ENCODE measurements at regions not wholly inside any gene's neighbourhood (a gene's known extent, or its start where the extent isn't known, plus 50 kb on each side); places are given as distances from the start of the nearest gene placed in this dataset.
"Not testable (repeated sequence)": the region's sequence is repeated elsewhere in the genome, so short reads cannot be mapped to it uniquely, and the experiment has no call there.

GRCh38 chr16:21361612-21362227, 83.6 kb upstream of the CRYM start:
- no CpG with 5 or more reads among the region's 9 CpGs for WGBS (ENCODE audit: insufficient coverage, low lambda C conversion rate)
- H3K9me3 ChIP-seq (ENCODE audit: control insufficient read depth, low read depth, low read length); H3K36me3 ChIP-seq (ENCODE audit: control insufficient read depth, insufficient read depth, low read length); H3K4me3 ChIP-seq (ENCODE audit: low read length); DNase-seq; H3K4me1 ChIP-seq (ENCODE audit: control insufficient read depth, insufficient read depth, low read length); H3K27ac ChIP-seq (ENCODE audit: low read length); H3K27me3 ChIP-seq (ENCODE audit: control insufficient read depth, insufficient read depth, low read length): not testable (repeated sequence)

DNA sequence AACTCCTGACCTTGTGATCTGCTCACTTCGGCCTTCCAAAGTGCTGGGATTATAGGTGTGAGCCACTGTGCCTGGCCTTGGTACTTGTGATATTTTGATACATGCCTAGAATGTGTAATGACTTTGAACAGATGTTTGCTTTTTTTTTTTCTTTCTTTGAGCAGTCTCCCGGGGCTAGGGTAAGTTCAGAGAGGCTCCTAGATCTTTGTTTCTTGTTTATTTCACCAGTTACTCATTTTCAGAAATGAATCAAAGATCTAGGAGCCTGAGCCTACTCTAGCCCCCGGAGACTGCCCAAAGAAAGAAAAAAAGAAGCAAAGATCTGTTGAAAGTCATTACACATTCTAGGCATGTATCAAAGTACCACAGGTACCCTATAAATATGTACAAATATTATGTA, 83.0 kb upstream of the CRYM start:
- not testable (repeated sequence) for H3K27me3 ChIP-seq (ENCODE audit: control insufficient read depth, insufficient read depth, low read length); H3K4me3 ChIP-seq (ENCODE audit: low read length); H3K9me3 ChIP-seq (ENCODE audit: control insufficient read depth, low read depth, low read length); H3K27ac ChIP-seq (ENCODE audit: low read length); DNase-seq; H3K4me1 ChIP-seq (ENCODE audit: control insufficient read depth, insufficient read depth, low read length); H3K36me3 ChIP-seq (ENCODE audit: control insufficient read depth, insufficient read depth, low read length)
- no CpG with 5 or more reads among the region's 3 CpGs for WGBS (ENCODE audit: insufficient coverage, low lambda C conversion rate)

DNA sequence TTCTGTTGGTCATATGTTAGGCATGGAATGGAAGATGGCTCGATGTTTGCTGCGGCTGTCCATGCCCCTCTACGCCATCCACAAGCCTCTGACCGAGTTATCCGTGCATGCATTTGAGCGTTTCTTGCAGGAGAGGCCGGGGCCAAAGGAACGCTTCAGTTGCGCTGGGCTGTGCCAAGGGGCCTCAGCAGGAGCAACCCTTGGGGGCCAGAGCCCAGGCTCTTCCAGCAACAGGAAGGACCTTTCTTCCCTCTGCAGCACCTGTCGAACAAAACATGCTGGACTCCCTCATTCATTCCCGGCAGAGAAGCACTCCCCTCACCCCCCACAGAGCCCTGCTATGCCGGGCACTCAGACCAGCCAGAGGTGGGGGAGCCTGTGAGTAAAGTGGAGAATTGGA, 81.4 kb upstream of the CRYM start:
- H3K36me3 ChIP-seq (ENCODE audit: control insufficient read depth, insufficient read depth, low read length); H3K27me3 ChIP-seq (ENCODE audit: control insufficient read depth, insufficient read depth, low read length); H3K4me3 ChIP-seq (ENCODE audit: low read length); H3K9me3 ChIP-seq (ENCODE audit: control insufficient read depth, low read depth, low read length); DNase-seq; H3K27ac ChIP-seq (ENCODE audit: low read length); H3K4me1 ChIP-seq (ENCODE audit: control insufficient read depth, insufficient read depth, low read length): not testable (repeated sequence)
- no CpG with 5 or more reads among the region's 12 CpGs for WGBS (ENCODE audit: insufficient coverage, low lambda C conversion rate)

DNA sequence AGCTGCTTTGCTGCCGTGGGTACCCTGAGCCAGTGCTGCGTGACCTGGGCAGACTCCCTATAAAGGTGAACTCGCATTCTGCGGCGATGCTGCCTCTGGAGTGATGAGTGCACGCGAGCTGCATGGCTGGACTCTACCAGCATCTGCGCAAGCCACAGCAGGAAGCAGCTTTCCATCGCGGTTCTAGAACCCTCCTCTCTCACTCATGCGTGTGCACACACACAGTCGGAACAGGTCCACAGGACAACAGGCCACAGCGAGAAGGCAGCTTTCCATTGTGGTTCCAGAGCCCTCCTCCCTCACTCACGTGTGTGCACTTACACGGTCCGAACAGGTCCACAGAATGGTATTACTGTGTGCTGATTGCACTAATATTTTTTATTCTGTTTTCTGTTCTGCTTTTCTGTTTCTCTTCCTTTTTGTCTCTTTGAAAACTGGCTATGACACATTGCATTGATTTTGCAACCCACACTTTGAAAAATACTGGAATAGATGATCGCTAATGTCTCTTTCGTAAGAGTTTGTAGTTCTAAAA, 80.2 kb upstream of the CRYM start:
- not testable (repeated sequence) for H3K9me3 ChIP-seq (ENCODE audit: control insufficient read depth, low read depth, low read length); H3K4me1 ChIP-seq (ENCODE audit: control insufficient read depth, insufficient read depth, low read length); H3K4me3 ChIP-seq (ENCODE audit: low read length); H3K27ac ChIP-seq (ENCODE audit: low read length); DNase-seq; H3K27me3 ChIP-seq (ENCODE audit: control insufficient read depth, insufficient read depth, low read length); H3K36me3 ChIP-seq (ENCODE audit: control insufficient read depth, insufficient read depth, low read length)
- no CpG with 5 or more reads among the region's 18 CpGs for WGBS (ENCODE audit: insufficient coverage, low lambda C conversion rate)

GRCh38 chr16:21356308-21356707, 78.2 kb upstream of the CRYM start:
- DNase-seq; H3K9me3 ChIP-seq (ENCODE audit: control insufficient read depth, low read depth, low read length); H3K4me1 ChIP-seq (ENCODE audit: control insufficient read depth, insufficient read depth, low read length); H3K27ac ChIP-seq (ENCODE audit: low read length); H3K27me3 ChIP-seq (ENCODE audit: control insufficient read depth, insufficient read depth, low read length); H3K36me3 ChIP-seq (ENCODE audit: control insufficient read depth, insufficient read depth, low read length); H3K4me3 ChIP-seq (ENCODE audit: low read length): not testable (repeated sequence)
- WGBS (ENCODE audit: insufficient coverage, low lambda C conversion rate) = no CpG with 5 or more reads among the region's 10 CpGs

- not testable (repeated sequence) for H3K4me1 ChIP-seq (ENCODE audit: control insufficient read depth, insufficient read depth, low read length); DNase-seq; H3K27ac ChIP-seq (ENCODE audit: low read length); H3K36me3 ChIP-seq (ENCODE audit: control insufficient read depth, insufficient read depth, low read length); H3K9me3 ChIP-seq (ENCODE audit: control insufficient read depth, low read depth, low read length); H3K27me3 ChIP-seq (ENCODE audit: control insufficient read depth, insufficient read depth, low read length); H3K4me3 ChIP-seq (ENCODE audit: low read length)
- no CpG with 5 or more reads among the region's 5 CpGs for WGBS (ENCODE audit: insufficient coverage, low lambda C conversion rate)
Measured at GRCh38 chr16:21351433-21351832, 73.3 kb upstream of the CRYM start.

- DNase-seq; H3K36me3 ChIP-seq (ENCODE audit: control insufficient read depth, insufficient read depth, low read length); H3K27me3 ChIP-seq (ENCODE audit: control insufficient read depth, insufficient read depth, low read length); H3K4me3 ChIP-seq (ENCODE audit: low read length); H3K4me1 ChIP-seq (ENCODE audit: control insufficient read depth, insufficient read depth, low read length); H3K9me3 ChIP-seq (ENCODE audit: control insufficient read depth, low read depth, low read length); H3K27ac ChIP-seq (ENCODE audit: low read length): not testable (repeated sequence)
- no CpG with 5 or more reads among the region's 6 CpGs for WGBS (ENCODE audit: insufficient coverage, low lambda C conversion rate)
Measured at GRCh38 chr16:21350851-21351250, 72.8 kb upstream of the CRYM start.

GRCh38 chr16:21349336-21349735, 71.2 kb upstream of the CRYM start:
- not testable (repeated sequence) for H3K27me3 ChIP-seq (ENCODE audit: control insufficient read depth, insufficient read depth, low read length); H3K4me1 ChIP-seq (ENCODE audit: control insufficient read depth, insufficient read depth, low read length); H3K4me3 ChIP-seq (ENCODE audit: low read length); H3K9me3 ChIP-seq (ENCODE audit: control insufficient read depth, low read depth, low read length); H3K36me3 ChIP-seq (ENCODE audit: control insufficient read depth, insufficient read depth, low read length); DNase-seq; H3K27ac ChIP-seq (ENCODE audit: low read length)
- WGBS (ENCODE audit: insufficient coverage, low lambda C conversion rate) = no CpG with 5 or more reads among the region's 13 CpGs

GRCh38 chr16:21348815-21349214, 70.7 kb upstream of the CRYM start:
- not testable (repeated sequence) for H3K4me3 ChIP-seq (ENCODE audit: low read length); H3K27me3 ChIP-seq (ENCODE audit: control insufficient read depth, insufficient read depth, low read length); DNase-seq; H3K27ac ChIP-seq (ENCODE audit: low read length); H3K36me3 ChIP-seq (ENCODE audit: control insufficient read depth, insufficient read depth, low read length); H3K4me1 ChIP-seq (ENCODE audit: control insufficient read depth, insufficient read depth, low read length); H3K9me3 ChIP-seq (ENCODE audit: control insufficient read depth, low read depth, low read length)
- WGBS (ENCODE audit: insufficient coverage, low lambda C conversion rate) = no CpG with 5 or more reads among the region's 9 CpGs

DNA sequence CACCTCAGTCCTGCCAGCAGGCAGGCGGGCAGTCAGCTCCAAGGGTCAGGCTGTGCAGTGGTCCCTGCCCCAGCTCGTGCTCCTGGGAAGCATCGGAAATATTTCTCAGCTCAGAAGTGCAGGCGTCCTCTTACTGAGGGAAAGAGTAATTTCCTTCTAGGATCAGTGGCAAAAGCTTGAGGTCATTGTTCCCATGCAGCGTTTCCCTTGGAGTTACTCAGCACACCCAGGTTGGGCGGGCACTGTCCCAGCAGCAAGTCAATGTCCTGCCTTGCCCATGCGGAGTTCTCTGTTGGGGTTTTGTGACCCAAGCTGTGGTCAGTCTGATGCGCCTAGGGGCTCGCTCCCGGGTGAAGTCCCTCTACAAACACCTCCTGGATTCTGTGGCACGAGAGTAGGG, 69.4 kb upstream of the CRYM start:
- H3K4me3 ChIP-seq (ENCODE audit: low read length); H3K27me3 ChIP-seq (ENCODE audit: control insufficient read depth, insufficient read depth, low read length); H3K27ac ChIP-seq (ENCODE audit: low read length); H3K36me3 ChIP-seq (ENCODE audit: control insufficient read depth, insufficient read depth, low read length); H3K4me1 ChIP-seq (ENCODE audit: control insufficient read depth, insufficient read depth, low read length); DNase-seq; H3K9me3 ChIP-seq (ENCODE audit: control insufficient read depth, low read depth, low read length): not testable (repeated sequence)
- no CpG with 5 or more reads among the region's 11 CpGs for WGBS (ENCODE audit: insufficient coverage, low lambda C conversion rate)

- not testable (repeated sequence) for H3K36me3 ChIP-seq (ENCODE audit: control insufficient read depth, insufficient read depth, low read length); H3K27me3 ChIP-seq (ENCODE audit: control insufficient read depth, insufficient read depth, low read length); DNase-seq; H3K9me3 ChIP-seq (ENCODE audit: control insufficient read depth, low read depth, low read length); H3K4me1 ChIP-seq (ENCODE audit: control insufficient read depth, insufficient read depth, low read length); H3K27ac ChIP-seq (ENCODE audit: low read length); H3K4me3 ChIP-seq (ENCODE audit: low read length)
- 80% methylated on average over 1 of the region's 25 CpGs for WGBS (ENCODE audit: insufficient coverage, low lambda C conversion rate)
Measured at GRCh38 chr16:21346756-21347491, 68.8 kb upstream of the CRYM start.
